IPS-18c (cell line): ENCODE measurements at regions not wholly inside any gene's neighbourhood (a gene's known extent, or its start where the extent isn't known, plus 50 kb on each side); places are given as distances from the start of the nearest gene placed in this dataset.
"Not testable (repeated sequence)": the region's sequence is repeated elsewhere in the genome, so short reads cannot be mapped to it uniquely, and the experiment has no call there.

Experiments
- H3K4me3 ChIP-seq: 2 replicates; pipeline ENCODE4 v1.7.0; 2013; ENCODE audit warnings: low read depth, mild to moderate bottlenecking, low read length, moderate library complexity; ENCODE audit not compliant: insufficient read depth
- H3K9me3 ChIP-seq: one replicate; pipeline ENCODE4 v1.6.1; 2013; ENCODE audit warnings: mild to moderate bottlenecking, low read length, moderate library complexity; ENCODE audit not compliant: control insufficient read depth, insufficient read depth

DNA sequence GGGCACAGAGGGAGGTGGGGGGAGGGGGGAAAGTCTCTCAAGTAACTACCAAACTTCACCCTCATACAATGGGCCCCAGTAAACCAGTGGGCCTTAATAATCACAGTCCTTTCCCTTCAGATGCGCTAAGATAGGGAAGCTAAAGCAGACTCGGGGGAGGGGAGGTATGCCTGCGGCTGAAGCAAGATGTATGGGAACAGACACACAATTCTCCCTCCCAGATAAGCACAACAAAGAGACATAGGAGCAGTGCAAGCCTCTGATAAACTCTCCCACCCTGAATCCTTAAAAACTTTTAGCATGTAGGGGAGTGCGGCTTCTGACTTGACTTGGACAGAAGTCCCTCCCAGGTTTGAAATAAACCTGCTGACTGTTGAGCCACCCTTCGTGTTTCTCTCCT lies 54.7 kb downstream of the PROP1 start:
- H3K9me3 ChIP-seq, H3K4me3 ChIP-seq: not testable (repeated sequence)

- not testable (repeated sequence) for H3K9me3 ChIP-seq
- H3K4me3 ChIP-seq, result peak overlapping the region; percentile 36; the same call in 1 of the 2 replicates
Measured at GRCh38 chr5:177939246-177940171, 56.5 kb downstream of the PROP1 start.

- peak overlapping the region; percentile 36; the same call in 1 of the 2 replicates for H3K4me3 ChIP-seq
- H3K9me3 ChIP-seq, result not testable (repeated sequence)
Measured at GRCh38 chr5:177938767-177939166, 57.3 kb downstream of the PROP1 start.

- not testable (repeated sequence) for H3K4me3 ChIP-seq
Measured at GRCh38 chr5:177934233-177934632, 61.8 kb downstream of the PROP1 start.

DNA sequence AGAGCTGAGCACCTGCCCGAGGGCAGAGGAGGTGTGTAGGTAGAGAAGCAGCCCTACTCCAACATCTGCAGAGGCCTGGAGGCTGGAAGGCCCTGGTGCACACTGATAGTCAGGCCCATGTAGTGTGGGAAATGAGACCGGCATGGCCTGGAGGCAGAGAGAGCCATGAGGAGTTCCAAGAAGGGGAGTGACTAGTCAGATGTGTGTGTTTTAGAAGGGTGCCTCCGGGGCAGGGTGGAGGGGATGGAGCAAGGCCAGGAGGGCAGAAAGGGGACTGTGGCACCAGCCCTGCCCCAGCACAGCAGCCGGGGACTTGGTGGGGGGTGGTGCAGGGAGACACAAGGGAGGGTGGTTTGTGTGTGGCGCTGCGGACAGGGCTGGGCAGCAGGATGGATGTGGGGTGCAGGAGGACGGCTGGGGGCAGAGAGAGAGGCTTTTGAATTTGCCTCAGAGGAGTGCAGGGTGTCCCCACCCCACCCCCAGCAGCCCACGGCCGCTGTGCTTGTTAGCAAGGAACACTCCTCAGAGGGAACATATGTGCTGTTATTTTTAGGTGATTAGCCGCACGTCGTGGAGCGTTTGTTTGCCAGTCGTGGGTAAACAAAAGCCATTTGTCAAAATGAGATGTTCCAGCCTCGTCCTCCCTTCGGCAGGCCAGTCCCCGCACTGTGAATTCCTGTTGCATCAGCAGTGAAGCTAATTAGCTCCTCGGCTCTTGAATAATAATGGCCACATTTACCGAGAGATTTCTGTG lies 65.6 kb downstream of the PROP1 start:
- not testable (repeated sequence) for H3K4me3 ChIP-seq, H3K9me3 ChIP-seq

More at GRCh38 chr5:177934233-177934632, 61.8 kb downstream of the PROP1 start:
- not testable (repeated sequence) for H3K9me3 ChIP-seq

- H3K4me3 ChIP-seq, H3K9me3 ChIP-seq: not testable (repeated sequence)
Measured at GRCh38 chr5:177929618-177930017, 66.4 kb downstream of the PROP1 start.

DNA sequence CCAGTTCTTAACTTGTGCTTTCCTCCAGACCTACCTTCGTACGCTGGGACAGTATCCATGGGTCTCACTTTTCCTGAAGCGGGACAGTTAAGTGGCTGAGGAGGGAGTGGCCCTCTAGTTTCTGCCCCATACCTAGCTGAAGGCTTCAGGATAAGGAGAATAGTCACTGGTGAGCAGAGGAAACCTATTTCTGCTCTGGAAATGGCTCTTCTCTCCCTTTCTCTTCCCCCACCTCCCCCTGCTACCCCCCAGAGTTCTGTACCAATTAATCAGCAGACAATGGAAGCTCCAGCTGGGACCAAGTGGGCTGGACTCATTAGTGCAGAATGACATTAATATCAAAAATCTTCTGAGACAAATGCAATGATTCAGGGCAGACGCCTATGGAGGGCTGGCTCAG lies 68.5 kb downstream of the PROP1 start:
- not testable (repeated sequence) for H3K9me3 ChIP-seq, H3K4me3 ChIP-seq

- H3K9me3 ChIP-seq, result not testable (repeated sequence)
Measured at GRCh38 chr5:177924577-177924976, 71.5 kb downstream of the PROP1 start.

GRCh38 chr5:177923837-177924236 lies 72.2 kb downstream of the PROP1 start:
- H3K9me3 ChIP-seq, H3K4me3 ChIP-seq: not testable (repeated sequence)

More at GRCh38 chr5:177924577-177924976, 71.5 kb downstream of the PROP1 start:
- not testable (repeated sequence) for H3K4me3 ChIP-seq

DNA sequence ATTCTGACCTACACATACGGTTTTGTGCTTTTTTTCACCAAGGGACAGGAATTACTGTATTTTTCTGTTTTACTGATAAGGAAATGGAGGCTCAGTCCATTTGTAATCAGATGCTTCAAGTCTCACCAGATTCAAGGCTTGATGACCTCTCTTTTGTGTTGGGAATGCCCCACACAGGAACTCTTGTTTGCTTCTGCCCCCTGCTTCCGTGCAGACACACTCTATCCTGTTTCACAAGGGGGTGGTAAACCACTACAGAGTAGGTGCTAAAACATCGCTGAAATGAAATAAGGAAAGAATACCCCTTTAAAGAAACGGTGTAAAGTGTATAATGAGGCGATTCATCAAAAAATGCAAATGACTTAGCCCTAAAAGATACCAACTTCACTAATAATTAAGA lies 72.9 kb downstream of the PROP1 start:
- not testable (repeated sequence) for H3K4me3 ChIP-seq, H3K9me3 ChIP-seq

GRCh38 chr5:177909261-177909660 lies 86.8 kb downstream of the PROP1 start:
- not testable (repeated sequence) for H3K9me3 ChIP-seq, H3K4me3 ChIP-seq

DNA sequence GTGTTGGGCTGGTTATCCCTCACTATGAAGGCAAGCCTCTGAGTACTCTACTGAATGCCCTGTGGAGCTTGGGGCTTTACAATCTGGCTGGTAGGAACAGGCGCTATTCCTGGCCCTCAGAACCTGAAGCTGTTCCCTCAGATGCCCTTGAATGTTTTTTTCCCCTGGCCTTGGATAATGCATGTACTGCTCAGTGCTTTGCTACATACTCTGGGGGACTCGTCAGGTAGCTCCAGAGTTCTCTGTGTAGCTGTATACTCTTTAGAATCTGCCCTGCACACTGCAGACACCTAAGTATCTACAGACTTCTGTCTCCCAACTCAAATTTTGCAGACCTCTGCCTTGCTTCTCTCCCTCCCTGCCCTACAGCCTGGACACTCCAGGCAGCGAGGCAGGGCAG lies 93.2 kb downstream of the PROP1 start:
- H3K9me3 ChIP-seq, H3K4me3 ChIP-seq: not testable (repeated sequence)

DNA sequence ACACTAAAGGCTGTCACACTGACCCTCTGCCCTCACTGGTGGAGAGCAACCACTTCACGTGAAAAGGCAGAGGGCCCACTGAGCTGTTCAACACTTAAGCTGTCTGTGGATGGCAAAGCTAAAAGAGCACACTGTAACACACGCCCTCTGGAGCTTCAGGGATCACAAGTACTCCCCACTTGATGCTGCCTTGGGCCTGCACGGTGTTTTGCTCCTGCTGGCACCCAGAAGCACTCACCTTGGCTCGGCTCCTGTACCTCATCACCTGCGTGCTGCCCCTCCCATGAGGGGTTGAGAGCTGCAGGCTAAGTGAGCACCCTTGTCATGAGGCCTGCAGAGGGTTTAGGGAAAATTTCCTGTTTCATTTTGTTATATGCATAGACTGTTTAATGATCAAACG lies 96.0 kb downstream of the PROP1 start:
- H3K4me3 ChIP-seq, H3K9me3 ChIP-seq: not testable (repeated sequence)

DNA sequence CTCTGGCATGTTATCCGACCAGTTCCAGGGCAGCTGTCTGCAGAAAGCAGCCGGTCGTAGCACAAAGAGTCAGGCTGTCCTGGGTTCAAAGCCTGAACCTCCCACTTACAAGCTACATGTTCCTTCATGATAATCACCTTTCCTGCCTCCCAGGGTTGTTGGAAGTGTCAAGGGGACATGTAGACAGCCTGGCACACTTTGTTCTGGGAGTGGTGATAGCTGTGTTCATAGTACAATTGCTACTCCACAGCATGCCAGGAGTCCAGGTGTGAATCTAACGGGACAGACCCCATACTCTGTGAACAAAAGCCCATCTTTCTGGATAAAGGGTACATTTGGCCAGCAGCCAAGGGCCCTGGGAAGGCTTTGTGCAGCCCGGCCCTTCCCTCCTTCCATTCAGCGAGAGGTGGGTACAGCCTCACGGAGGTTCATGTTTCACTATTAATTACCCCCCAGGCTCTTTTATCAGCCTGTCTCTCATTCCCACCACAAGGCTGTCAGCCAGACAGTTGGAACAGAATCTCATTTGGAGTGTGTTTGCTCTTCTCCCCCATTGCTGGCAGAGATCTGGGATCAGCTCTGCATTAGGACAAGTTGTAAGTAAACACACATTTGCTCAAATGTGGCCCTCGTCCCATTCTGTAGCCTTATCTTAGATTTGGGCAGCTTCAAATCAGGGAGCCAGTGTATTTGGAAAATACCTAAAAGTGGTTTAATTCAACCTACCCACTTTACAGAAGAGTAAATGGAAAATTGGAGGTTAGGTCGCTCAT lies 101.2 kb downstream of the PROP1 start:
- H3K9me3 ChIP-seq, H3K4me3 ChIP-seq: not testable (repeated sequence)

DNA sequence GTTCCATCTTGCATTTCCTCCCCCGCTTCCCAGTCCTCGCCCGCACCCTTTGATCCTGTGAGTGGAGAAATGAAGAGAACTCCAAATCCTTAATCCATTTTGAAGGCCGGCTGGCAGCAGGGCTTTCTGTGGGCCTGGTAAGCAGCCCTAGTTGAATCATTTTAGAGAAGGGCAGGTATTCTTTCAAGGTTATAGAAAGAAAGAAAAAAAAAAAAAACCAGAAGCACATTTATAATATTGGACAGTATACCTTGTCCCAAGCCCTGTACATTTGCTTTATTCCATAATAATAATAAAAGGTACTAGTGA lies 103.7 kb downstream of the PROP1 start:
- H3K9me3 ChIP-seq, H3K4me3 ChIP-seq: not testable (repeated sequence)

- H3K9me3 ChIP-seq, result not testable (repeated sequence)
Measured at GRCh38 chr5:177891547-177892356, 104.3 kb downstream of the PROP1 start.

GRCh38 chr5:177883295-177883694 lies 100.6 kb upstream of the FAM153A start:
- H3K9me3 ChIP-seq, H3K4me3 ChIP-seq: not testable (repeated sequence)

More at GRCh38 chr5:177891547-177892356, 104.3 kb downstream of the PROP1 start:
- H3K4me3 ChIP-seq, result not testable (repeated sequence)
